Activated CD4-positive, alpha-beta T cell treated with anti-CD3 and anti-CD28 coated beads for 4 hours (primary cell): ENCODE measurements at regions not wholly inside any gene's neighbourhood (a gene's known extent, or its start where the extent isn't known, plus 50 kb on each side); places are given as distances from the start of the nearest gene placed in this dataset.
A peak's percentile ranks its signal among the peaks of the same experiment; 100 is the strongest.

Experiments used
- DNase-seq, 2 donors: peaks; one replicate each; pipeline ENCODE4 v3.0.0-alpha.2; 2020

DNA sequence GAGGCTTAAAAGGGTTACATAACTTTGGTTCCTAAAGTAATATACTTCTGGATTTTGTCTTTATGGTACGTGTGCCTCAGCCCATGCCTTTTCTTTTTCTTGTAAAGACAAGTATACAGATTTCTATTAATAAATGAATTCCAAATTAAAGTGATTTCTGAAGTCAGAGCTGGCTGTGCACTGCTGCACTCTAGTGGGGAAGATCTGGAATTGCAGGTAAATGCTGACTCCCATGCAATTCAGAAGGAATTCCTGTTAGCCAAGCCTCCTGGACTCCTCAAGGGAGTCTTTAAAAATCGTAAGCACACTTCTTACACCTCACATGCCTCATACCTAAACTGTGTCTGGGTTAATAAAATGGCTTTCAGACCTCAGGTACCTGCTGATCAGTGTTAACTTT is 118.4 kb upstream of the SLC7A1 start:
- no peak for DNase-seq

DNA sequence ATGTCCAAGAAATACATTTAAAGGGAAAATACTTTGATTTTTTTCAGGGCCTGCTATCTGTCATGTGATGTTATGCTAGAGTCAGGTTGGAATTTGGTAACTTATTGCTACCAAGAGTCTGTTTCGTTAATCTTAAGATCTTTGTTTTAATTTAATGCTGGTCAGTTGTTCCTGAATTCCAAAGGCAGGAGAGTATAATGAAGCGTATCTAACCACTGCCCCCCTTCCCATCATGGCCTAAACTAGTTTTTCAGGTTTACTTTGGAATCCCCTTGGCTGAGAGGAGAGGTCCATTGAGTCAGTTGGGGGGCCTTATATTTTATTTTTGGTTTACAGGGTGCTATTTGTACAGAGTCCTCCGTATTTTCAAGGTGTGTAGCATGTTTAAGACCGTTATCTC is 116.3 kb upstream of the SLC7A1 start:
- DNase-seq = no peak

DNA sequence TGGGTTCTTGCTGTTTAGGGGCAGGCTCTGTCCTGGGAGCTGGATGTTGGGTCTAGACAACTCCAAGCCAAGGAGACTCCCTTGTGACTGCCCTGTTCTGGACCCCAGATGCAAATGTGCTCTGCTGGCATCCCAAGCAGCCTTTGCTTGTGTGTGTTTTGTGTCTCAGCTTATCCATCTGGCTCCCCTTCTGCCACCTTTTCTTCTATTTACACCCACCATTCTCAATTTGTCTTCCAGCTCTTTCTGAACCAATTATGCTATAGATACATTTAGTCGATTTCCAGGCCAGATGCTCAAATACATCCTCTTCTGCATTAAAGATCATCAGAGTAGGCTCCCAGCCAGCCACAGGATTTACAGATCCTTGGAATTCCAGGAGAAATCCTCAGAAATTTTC is 115.0 kb upstream of the SLC7A1 start:
- DNase-seq = no peak

DNA sequence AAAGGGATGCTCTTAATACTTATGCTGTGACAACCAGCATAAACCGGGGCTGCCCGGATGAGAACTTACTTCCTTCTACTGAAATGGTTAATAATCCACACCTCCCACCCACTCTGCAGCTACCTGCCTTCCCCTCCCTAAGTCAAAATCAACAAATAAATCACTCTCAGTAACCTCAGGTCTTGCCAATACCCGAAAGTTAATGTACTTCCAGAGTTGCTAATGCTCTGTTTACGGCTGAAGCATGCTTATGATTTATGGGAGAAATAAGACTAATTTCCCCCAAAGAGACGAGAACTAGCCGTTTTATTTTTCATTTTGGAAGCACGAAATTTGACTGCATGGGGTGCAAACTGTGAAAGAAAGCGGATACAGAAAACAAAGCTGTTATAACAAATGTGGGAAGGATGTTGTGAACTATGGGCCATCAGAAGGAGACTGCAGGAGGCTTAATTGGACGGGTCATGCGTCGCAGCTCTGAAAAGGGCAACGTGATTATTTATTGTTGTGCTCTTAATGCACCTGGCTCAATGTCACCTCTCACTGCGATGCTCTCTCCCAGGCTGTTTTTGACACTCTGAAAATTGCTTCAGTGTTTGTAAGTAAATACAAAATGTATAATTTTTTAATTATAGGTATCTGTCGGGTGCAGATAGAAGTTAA is 114.0 kb upstream of the SLC7A1 start:
- DNase-seq = no peak

DNA sequence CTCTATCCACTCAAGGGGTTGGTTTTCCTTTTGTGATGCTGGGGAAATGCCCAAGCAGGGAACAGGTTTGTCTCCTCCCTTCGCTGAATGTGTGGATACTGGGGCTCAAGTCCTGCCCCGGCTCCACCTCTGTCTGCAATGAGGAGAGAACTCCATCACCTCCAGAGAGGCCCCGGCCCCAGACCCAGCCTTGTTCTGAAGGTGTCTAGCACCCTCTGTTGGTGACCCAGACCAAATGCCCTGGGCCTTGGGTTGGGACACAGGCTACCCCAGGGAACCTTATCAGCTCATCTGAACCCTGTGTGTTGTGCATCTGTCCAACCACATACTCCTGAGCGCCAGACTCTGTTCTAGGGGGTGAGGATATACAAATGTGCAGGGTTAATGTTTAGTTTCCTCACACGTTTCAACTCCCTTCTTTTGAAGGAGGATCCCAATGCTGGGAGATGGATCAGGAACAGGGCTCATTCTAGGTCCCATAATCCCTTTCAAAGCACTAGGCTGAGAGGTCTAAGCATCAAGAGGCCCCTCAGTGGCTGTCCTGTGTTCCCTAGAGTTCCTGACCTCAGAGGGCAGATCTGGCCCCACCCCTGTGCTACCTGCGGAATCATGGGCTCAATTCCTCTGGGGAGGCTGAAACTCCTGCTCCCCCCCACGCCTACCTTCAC is 112.5 kb upstream of the SLC7A1 start:
- DNase-seq = peak; percentile 46 to 48

DNA sequence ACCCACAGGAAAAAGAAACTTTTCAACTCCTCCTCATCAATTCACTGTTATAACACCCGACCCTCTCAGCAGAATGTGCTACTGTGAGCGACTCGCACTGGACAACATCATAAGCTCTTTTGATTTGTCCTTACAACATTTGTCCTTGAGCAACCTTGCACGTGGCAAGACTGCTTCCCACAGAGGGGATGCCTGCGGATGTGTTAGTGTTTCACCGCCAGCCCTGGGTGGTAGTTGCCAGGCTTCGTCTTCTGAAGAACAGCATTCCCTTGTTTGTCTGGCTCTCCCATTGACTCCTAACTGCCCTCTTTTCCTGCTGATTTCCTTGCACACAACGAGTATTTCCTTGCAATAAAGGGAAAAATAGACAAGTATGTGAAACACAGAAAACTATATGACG is 111.4 kb upstream of the SLC7A1 start:
- no peak for DNase-seq

DNA sequence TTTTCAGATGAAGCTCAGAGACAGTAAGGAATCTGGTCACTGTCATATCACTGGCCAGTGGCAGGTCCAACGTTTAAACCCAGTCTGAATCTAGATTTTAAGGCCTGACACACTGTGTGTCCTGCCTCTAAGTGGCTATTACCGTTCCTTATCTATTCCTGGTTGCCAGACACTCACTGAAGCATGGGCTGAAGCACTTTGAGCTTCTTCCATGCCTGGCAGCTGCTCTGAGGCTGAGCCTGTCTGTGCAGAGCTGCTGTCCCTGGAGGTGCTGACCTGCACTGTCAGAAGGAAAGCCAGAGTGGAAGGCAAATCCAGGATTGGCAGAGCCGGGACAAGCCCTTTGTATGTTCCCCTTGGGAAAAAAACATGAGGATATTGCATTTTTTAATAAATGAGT is 109.2 kb upstream of the SLC7A1 start:
- no peak for DNase-seq

DNA sequence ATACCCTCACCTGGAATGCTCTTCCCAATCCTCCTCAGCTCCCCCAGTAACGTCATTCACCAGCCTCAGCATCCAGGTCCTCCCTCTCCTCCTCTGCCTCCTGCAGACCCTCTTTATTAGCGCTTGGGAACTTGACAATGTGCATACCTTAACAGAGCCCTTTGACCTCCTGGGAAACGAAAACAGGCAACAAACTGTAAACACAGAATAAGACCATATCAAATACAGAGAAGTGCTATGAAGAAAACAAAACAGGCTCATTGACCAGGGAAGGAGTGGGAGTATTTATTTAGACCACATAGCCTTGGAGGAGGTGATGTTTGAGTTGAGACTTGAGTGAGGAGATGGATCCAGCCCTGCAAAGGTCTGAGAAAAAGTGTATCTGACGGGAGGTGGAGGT is 107.9 kb upstream of the SLC7A1 start:
- DNase-seq = no peak

DNA sequence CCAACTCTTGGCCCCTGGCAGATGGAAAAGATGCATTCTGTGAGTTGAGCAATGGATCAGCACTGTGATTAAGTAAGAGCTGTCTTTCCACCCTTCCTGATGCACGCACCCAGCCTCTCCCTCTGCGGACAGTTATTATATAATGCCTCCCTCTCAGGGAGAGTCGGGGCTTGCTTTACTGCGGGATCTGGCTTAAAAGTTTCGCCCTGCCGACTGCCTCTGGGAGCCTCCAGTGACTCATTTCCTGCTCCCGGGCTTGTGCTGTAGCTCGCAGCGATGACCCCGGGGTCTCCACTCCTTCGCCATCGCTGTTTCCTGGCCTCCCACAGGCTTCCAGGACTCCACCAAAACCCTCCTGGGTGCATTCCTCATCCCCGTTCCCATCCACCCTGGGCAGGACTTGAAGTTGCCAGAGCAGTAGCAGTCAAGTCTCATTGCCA is 107.4 kb upstream of the SLC7A1 start:
- no peak for DNase-seq

DNA sequence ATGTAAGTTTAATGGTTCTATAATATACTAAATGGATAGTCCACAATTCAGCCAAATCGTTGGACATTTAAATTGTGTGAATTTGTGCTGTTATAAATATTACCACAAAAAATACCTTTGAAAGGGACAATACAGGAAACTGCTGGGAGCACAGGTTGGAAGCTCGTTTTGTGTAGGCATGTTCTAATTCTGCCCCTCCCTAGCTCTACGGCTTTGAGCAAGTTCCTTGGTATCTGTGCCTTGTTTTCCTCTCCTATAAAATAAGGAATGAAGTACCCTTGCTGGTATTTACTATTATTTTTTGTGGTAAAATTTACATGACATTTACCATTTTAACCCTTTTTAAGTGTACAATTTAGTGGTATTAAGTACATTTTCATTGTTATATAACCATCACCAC is 102.6 kb upstream of the SLC7A1 start:
- no peak for DNase-seq

DNA sequence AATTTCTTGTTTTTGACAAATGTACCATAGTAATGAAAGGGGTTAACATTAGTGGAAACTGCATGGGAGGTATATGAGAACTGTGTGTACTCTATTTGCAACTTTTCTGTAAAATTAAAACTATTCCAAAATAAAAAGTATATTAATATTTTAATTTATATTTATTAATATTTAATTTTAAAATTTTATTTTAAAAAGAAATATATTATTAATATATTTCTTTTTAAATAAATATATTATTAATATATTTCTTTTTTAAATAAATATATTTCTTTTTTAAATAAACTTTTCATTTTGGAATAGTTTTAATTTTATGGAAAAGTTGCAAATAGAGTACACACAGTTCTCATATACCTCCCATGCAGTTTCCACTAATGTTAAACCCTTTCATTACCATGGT is 101.1 kb upstream of the SLC7A1 start:
- DNase-seq = no peak

DNA sequence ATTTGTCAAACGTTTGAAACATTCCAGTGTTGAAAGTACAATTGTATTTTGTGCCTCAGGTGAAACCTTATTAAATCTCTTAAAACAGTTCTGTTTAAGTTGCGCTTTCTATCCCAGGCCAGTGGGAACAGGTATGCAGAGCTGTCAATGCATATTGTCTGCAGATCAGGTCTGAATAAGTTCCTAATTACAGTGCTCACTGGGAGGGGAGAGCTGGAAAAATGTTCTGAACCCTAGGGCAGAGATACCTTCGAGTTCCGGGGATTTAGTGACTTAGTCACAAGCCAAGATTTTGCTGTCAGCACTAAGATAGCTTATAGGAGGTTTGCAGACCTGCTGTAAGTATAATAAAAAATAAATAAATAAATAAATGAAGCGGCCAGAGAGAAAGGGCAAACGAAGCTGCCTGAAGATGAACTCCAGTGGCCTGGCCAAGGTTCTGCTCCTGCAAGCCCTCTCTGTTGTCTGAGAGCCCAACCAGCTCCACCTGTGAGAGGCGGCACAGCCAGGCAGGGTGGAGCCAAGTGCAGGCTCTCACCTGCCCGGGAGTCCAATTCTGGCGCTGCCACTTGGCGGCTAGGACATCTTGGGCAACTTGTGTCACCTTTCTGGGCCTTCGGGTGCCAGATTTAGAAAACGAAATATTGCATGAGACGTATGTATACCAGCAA is 97.9 kb upstream of the SLC7A1 start:
- DNase-seq = no peak

DNA sequence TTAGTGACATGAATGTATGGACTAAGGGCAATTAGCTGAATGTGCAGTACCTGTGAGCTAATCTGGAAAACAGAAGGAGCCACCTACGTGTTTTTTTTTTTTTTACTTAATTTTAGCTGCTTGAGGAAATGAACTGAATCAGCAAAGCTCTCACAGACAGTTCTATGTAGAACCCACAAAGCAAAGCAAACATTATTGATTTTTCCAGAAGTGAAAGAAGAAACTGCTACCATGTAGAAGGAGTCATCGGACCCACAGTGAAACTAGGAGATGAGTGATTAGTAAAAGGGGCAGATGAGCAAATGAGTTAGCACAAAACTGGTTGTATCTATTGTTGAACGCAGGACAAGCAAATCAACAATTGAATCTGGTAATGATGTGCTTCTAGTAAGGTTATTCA is 94.1 kb upstream of the SLC7A1 start:
- DNase-seq = no peak

DNA sequence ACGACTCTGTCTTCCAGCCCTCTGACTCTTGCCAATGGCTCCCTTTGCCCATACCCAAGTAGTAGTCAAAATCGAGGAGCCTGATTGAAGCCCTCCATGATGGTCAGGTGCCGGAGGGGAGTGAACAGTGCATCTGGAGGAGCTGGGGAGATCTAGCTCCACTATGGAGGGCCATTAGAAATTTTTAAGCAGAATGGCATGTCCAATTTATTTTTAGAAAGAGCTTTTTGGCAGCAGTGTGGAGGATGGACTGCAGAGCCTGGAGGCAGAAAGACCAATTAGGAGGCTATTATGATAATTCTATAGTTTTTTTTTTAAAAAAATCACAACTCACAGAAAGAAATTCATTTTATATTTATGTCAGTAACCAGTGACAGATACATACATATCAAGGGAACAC is 92.7 kb upstream of the SLC7A1 start:
- no peak for DNase-seq

DNA sequence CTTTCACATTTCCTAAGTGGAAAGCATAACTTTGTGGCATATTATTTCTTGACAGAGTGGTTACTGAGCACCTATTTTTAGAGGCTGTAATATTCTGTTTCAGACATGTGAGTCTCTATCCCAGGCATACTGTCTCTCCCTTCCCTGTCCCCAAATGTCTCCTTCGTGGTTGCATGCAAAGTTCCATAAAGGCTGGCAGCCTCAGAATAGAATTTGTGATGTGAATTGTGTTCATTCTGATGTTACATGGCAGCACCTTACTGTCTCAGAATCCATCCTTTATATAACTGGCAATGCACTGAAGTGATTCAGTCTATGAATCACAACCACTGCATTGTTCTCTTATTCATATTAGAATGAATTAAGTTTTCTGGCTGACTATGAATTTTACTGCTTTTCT is 89.0 kb upstream of the SLC7A1 start:
- DNase-seq = no peak

DNA sequence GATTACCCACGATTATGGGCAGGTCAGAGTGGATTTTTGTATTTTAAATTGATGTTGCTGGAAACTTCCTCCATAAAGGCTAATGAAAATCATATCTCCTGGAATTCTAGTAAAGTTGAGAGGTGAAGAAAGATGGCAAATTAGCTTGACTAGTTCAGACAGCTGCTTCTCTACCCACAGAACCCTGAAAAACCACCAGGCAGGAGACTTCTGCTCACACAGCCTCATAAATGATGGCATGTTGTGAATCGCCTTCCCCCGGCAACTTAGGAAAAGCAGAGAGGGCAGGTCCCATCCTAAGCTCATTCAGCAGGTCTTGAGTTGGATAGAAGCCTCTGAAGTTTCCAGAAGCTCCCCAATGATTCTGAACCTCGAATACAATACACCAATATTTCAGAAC is 87.6 kb upstream of the SLC7A1 start:
- DNase-seq = no peak

DNA sequence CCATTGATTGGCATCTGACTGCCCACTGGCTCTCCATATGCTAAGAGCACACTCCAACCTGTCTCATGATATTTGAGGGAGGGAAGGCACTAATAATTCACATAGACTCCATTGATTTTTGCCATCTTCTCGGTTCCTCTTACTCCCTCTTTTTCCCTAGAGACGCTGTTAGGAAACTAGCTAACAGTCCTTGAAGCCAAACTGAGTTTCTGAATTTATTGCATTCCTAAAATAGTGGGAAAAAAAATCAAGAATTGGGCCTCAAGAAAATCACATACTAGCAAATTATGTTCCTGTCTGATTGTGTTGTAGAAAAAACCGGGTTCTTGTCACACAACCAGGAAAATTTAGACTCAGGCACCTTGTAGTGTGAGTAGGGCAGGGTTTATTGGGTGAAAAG is 86.4 kb upstream of the SLC7A1 start:
- DNase-seq = no peak

DNA sequence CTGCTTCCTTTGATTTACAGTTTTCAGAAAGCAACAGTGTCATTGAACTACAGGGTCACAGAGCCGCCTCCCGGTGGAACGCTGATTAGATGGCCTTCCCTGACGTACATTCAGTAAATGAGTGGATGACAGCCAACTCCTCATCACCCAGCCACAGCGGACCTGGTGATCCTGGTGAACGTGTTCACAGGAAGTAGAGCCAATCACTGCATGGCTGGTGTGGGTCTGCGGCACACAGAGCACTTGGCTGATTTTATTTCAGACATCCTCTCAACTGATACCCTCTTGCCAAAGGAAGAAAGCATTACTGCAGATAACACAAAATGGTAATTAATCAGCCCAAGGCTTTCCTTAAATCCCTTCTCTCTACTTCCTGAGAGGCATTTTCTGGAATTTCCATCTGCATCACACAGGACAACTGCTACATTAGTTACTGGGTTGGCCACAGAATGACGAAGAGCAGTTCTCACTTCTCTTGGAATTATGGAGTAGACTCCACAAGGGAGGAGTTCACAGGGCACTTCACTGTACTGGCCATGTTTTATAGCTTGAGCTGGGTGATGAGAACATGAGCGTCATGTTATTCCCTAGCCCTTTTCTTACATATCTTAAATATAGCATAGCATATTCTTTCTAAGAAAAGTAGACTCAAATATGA is 84.0 kb upstream of the SLC7A1 start:
- DNase-seq = no peak

DNA sequence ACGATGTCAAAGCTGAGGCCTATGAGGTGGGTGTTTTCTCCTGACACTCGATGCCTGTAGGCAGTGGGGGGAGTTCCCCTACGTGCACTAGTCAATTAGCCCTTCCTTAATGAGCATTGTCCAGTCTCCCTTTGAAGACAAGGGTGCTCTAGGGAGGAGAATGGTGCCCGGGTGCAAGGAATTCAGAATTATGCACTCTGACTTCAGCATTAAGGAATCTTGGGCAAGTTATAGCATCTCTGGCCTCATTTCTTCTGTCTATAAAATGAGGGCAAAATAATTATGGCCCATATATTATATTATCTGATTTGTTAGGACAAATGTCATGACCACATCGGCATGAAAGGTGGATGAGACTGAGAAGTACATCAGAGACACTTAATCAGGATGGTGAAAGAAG is 82.1 kb upstream of the SLC7A1 start:
- DNase-seq = no peak

DNA sequence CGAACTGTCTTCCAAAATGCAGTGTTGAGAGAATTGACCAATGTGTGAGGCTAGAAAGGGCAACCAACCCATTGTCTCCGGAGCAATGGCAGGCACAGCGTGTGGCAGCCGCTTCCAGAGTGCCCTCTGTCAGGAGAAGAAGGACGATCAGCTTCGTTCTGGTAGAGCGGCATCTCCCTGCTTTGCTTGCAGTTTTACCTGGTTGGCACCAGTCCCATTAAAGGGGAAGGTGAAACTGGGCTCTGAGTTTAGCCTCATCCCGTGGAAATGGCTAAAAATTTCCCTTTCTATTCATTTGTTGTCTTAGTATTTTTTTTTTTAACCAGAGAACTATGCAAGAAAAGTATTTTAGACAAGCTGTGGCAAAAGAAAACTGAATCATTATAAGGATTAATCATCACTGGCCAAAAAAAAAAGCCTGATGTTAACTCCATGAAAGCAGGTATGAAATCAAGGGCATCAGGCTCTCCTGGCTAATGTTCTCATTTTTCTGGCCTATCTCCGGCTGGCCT is 81.5 kb upstream of the SLC7A1 start:
- no peak for DNase-seq

DNA sequence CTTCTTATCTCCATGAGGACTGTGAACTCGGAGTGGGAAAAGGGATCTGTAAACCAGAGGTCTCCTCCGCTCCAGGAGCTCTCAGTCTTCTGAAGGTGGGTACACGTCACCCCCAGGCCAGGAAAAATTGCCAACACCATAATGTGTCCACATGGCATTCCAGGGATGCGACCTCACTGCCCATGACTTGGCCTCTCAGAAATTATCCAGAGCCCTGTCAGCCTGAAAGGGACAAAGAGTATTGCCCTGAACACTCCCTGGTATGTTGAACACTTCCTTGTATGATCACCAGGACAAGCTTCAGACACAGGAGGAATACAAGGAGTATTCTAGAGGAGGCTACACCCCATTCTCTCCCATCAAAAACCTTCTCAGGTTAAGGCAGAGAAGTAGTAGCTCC is 81.0 kb upstream of the SLC7A1 start:
- DNase-seq = no peak

DNA sequence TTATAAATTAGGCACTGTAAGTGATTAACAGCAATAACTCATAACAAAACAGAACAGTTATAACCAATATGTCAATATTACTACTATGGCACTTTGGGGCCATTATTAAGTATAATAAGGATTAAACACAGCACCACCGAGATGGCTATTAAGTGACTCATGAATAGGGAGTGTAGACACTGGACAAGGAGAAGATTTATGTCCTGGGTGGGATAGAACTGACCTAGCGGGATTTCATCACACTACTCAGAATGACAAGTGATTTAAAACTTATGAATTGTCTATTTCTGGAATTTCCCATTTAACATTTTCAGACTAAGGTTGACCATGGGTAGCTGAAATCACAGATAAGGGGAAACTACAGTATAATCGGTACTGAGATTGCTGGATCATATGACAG is 79.0 kb upstream of the SLC7A1 start:
- DNase-seq = no peak

DNA sequence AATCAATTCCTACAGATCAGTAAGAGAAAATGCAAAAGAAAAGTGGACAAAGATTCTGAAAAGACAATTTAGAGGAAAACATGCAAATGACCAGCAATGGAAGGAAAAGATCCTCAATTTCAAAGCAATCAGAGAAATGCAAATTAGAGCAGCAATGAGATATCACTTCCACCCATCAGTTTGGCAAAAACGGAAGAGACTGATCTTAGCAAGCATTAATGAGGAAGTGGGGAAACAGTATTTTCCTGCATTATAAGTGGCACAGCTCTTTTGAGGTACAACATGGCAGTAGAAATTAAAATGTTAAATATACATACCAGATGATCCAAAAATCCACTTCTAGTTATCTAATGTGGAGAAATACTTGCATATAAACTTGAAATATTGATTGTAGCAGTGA is 69.1 kb upstream of the SLC7A1 start:
- DNase-seq = no peak
